ENCODE measurements at regions not wholly inside any gene's neighbourhood (a gene's known extent, or its start where the extent isn't known, plus 50 kb on each side); places are given as distances from the start of the nearest gene placed in this dataset.

DNA sequence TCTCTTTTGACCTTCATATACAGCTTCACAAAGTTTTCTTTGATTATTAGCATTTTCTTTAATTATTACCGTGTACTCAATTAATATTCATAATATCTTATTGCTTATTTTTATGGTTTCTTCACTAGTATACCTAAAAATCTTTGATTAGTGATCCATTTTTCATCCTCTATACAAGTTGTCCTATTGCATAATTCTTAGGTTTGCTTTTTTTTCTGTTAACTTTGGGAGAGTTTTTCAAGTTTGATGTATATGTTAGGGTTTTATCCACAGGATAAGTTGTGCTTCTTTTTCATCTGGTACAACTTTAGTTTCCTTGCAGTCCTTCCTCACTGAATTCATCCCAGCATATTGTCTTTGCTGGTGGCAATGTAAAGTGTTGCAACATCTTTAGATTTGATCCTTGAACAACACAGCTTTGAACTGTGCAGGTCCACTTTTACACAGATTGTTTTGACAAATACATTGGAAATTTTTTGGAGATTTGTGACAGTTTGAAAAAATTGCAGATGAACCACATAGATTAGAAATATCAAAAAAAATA is 88.6 kb upstream of the NAV3 start:
- no peak for DNase-seq (ENCODE audit: extremely low read depth, low read depth)
- no peak overlapping the region for H3K4me3 ChIP-seq (replicated peaks; ENCODE audit: low read depth, low read length)
- TF ChIP-seq, protein P1, sequence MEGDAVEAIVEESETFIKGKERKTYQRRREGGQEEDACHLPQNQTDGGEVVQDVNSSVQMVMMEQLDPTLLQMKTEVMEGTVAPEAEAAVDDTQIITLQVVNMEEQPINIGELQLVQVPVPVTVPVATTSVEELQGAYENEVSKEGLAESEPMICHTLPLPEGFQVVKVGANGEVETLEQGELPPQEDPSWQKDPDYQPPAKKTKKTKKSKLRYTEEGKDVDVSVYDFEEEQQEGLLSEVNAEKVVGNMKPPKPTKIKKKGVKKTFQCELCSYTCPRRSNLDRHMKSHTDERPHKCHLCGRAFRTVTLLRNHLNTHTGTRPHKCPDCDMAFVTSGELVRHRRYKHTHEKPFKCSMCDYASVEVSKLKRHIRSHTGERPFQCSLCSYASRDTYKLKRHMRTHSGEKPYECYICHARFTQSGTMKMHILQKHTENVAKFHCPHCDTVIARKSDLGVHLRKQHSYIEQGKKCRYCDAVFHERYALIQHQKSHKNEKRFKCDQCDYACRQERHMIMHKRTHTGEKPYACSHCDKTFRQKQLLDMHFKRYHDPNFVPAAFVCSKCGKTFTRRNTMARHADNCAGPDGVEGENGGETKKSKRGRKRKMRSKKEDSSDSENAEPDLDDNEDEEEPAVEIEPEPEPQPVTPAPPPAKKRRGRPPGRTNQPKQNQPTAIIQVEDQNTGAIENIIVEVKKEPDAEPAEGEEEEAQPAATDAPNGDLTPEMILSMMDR (IDR thresholded peaks at IDR 0.05; ENCODE audit: low read depth, low read length, missing control alignments) = no peak

DNA sequence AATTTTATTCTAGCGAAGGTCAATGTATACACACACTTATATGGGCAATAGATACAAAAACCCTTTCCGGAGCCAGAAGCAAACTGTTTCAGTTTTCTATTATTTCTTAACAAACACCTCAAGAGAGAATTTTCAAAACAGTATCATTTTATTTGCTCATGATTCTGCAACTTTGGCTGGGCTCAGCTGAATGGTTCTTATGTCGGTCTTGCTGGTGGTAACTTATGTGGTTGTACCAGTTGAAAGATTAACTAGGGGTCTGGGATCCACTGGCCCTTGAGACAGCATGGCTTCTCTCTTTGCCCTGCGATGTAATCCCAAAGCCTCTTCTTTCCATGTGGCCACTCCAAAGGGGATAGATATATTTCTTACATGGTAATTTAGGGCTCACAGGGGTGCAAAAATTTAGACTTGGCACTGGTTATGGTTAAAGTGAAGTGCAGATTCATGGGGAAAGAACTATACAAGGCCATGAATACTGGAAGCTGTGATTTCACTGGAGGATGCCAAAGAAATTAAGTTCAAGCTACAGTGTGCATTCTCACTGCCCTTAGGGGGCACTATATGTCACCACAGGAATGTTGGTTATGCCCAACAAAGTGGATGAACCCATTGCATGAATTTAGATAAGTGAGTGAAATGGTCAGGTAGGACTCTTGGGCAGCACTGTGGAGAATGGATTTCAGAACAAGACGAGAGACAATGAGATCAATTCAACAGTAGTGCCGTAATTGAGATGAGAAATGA is 94.3 kb upstream of the NAV3 start:
- H3K4me3 ChIP-seq (replicated peaks; ENCODE audit: low read depth, low read length) = no peak overlapping the region
- TF ChIP-seq, protein P1 (IDR thresholded peaks at IDR 0.05; ENCODE audit: low read depth, low read length, missing control alignments) = no peak
- no peak for DNase-seq (ENCODE audit: extremely low read depth, low read depth)

DNA sequence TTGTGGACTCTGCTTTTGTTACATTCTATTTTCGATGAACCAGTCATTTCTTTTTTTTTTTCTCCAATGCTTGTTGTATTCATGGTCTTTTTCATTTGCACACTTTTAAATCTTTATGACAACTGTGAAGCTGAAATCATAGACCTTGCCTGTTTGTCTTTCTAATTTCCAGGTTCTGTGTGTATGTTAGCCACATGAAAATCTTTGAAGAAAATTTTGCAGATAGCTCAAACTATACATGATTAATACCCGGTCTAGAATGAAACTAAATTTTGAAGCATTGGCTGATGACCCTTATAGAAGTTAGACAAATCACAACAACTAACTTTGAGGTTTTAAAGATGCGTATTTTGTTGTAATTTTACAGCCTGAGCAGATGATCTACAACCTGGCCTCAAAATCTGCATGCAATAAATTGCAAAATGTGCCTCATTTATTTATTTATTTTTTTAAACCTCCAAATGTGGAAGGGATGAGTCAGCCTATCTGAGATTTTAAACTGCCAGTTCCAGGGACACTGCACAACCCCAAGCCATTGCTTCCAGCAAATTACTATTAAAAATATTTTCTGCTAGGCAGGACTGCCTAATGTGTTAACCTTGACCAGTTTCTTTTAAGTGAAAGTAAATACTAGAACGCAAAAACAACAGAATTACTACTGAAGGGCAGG is 96.3 kb upstream of the NAV3 start:
- DNase-seq (ENCODE audit: extremely low read depth, low read depth) = no peak
- no peak overlapping the region for H3K4me3 ChIP-seq (replicated peaks; ENCODE audit: low read depth, low read length)
- TF ChIP-seq, protein P1 (IDR thresholded peaks at IDR 0.05; ENCODE audit: low read depth, low read length, missing control alignments) = no peak

DNA sequence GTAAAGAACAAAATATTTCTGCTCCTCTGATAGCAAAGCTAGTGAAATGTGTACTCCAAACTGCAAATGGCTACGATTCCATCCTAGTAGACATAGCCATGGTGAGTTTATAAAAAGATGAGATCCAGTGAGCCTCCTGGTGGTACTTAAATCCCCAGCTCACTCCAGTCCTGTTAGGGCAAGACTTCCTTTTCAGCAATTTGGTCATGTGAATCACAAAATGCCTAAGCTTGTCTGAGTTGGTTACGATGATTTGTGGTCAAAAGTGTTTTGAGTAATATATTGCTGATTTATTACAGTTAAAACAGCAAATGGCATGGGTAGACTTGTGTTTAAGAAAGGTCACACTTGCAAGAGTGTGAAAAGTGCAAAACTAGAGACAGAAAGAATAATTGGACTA is 102.7 kb upstream of the NAV3 start:
- TF ChIP-seq, protein P1 (IDR thresholded peaks at IDR 0.05; ENCODE audit: low read depth, low read length, missing control alignments) = no peak
- no peak for DNase-seq (ENCODE audit: extremely low read depth, low read depth)
- H3K4me3 ChIP-seq (replicated peaks; ENCODE audit: low read depth, low read length) = no peak overlapping the region

DNA sequence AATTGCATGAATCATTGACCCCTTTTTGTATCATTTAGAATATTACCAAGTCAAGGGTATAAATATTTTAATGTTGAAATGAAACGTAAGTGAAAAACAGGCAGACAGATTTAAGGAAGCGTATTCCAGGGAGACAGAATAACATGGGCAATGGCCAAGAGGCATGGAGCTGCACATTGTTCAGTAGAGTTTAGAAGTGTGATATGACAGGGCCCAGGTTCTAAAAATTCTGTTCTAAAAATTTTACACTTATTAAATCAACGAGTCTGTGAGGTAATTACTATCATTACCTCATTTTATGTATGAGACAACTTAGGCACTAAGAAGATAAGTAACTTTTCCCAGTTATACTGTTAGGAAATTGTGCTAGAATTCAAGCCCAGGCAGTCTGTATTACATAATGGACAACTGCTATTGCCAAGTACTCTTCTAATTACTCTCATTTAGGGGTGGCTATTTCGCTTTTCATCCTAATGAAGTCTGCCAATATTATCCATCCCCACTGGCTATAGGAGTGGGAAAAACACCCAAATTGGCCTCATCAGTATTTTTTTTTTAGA is 103.2 kb upstream of the NAV3 start:
- H3K4me3 ChIP-seq (replicated peaks; ENCODE audit: low read depth, low read length) = no peak overlapping the region
- no peak for DNase-seq (ENCODE audit: extremely low read depth, low read depth)
- TF ChIP-seq, protein P1 (IDR thresholded peaks at IDR 0.05; ENCODE audit: low read depth, low read length, missing control alignments) = no peak

DNA sequence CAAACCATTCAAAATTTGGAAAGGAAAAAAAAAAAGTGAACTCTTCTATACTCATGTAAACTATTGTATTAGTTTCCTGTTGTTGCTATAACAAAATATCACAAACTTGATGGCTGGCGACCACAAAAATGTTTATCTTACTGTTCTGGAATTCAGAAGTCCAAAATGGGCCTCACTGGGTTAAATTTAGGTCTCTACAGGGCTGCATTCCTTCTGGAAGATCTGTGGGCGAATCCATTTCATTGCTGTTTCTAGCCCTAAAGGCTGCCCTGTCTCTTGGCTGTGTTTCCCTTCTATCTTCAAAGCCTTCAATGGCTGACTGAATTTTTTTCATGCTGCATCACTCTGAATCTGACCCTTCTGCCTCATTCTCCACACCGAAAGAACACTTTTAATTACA is 105.1 kb upstream of the NAV3 start:
- TF ChIP-seq, protein P1 (IDR thresholded peaks at IDR 0.05; ENCODE audit: low read depth, low read length, missing control alignments) = no peak
- no peak overlapping the region for H3K4me3 ChIP-seq (replicated peaks; ENCODE audit: low read depth, low read length)
- DNase-seq (ENCODE audit: extremely low read depth, low read depth) = peak; percentile 48
